SK-N-SH (cell line): ENCODE measurements at regions not wholly inside any gene's neighbourhood (a gene's known extent, or its start where the extent isn't known, plus 50 kb on each side); places are given as distances from the start of the nearest gene placed in this dataset.

Experiments
- CTCF ChIA-PET: fragments of 300-600, 350-600 bp; formaldehyde crosslinking; extraction: SDS; loops from one replicate; lab custom pipeline; 2021; lab: Yijun Ruan, JAX
- POLR2A ChIA-PET: fragments of 350-600 bp; sonication (Branson Sonifier 250); formaldehyde crosslinking; extraction: SDS; loops from one replicate; lab custom pipeline; 2020; ENCODE audit warnings: antibody characterized with exemption, inconsistent platforms; lab: Yijun Ruan, JAX
- DNase-seq: peaks from one replicate; pipeline ENCODE4 v3.0.0; 2012
- H2AFZ ChIP-seq: fragments of 200-600 bp; sonication (generic); 2 replicates; pipeline ENCODE4 v1.8.1; 2016; ENCODE audit warnings: antibody characterized with exemption, mild to moderate bottlenecking, low read depth
- H3F3A ChIP-seq: fragments of 200-600 bp; sonication (generic); replicated peaks from 2 replicates; pipeline ENCODE3; 2016; ENCODE audit warnings: antibody characterized with exemption, mild to moderate bottlenecking; ENCODE audit not compliant: insufficient read depth
- H3K27ac ChIP-seq, 2 experiments: fragments of 200-500 bp in 1 of 2; fragments of 200-600 bp in 1 of 2; sonication (Bioruptor generic) in 1 of 2; sonication (generic), shearing (Covaris generic) in 1 of 2; 2 replicates each; pipeline versions ENCODE4 v1.5.1 to v1.6.1; 2014 to 2016; ENCODE audit warnings: low read depth in 2 of 2, inconsistent platforms in 1 of 2, low read length in 1 of 2, mild to moderate bottlenecking in 1 of 2, mixed read lengths in 1 of 2
- H3K27me3 ChIP-seq: fragments of 200-600 bp; sonication (generic), shearing (Covaris generic); 2 replicates; pipeline ENCODE4 v1.6.1; 2016; ENCODE audit warnings: mixed run types; ENCODE audit not compliant: insufficient read depth
- H3K36me3 ChIP-seq, 2 experiments: fragments of 200-500 bp in 1 of 2; fragments of 200-600 bp in 1 of 2; sonication (Bioruptor generic) in 1 of 2; sonication (generic) in 1 of 2; replicated peaks in 1 of 2; 2 replicates each; pipeline versions ENCODE3 to v1.5.1; 2014 to 2016; ENCODE audit warnings: low read length in 1 of 2, mild to moderate bottlenecking in 1 of 2; ENCODE audit not compliant: insufficient read depth in 2 of 2, control insufficient read depth in 1 of 2
- H3K4me1 ChIP-seq, 2 experiments: fragments of 200-500 bp in 1 of 2; fragments of 200-600 bp in 1 of 2; sonication (Bioruptor generic) in 1 of 2; sonication (generic), shearing (Covaris generic) in 1 of 2; 2 replicates each; pipeline versions ENCODE4 v1.5.1 to v1.6.1; 2014 to 2016; ENCODE audit warnings: low read depth in 1 of 2, low read length in 1 of 2, mixed run types in 1 of 2; ENCODE audit not compliant: insufficient read depth in 2 of 2, control insufficient read depth in 1 of 2
- H3K4me2 ChIP-seq: fragments of 200-600 bp; sonication (generic), shearing (Covaris generic); 2 replicates; pipeline ENCODE4 v1.6.1; 2017; ENCODE audit warnings: mixed run types
- H3K4me3 ChIP-seq, 2 experiments: fragments of 200-500 bp in 1 of 2; fragments of 200-600 bp in 1 of 2; sonication (Bioruptor generic) in 1 of 2; sonication (generic), shearing (Covaris generic) in 1 of 2; 2 replicates each; pipeline versions ENCODE4 v1.5.1 to v1.8.1; 2014 to 2016; ENCODE audit warnings: low read depth in 2 of 2, inconsistent platforms in 1 of 2, low read length in 1 of 2, mild to moderate bottlenecking in 1 of 2, mixed read lengths in 1 of 2, moderate library complexity in 1 of 2
- H3K79me2 ChIP-seq: fragments of 200-600 bp; sonication (generic); 2 replicates; pipeline ENCODE4 v1.8.1; 2017; ENCODE audit warnings: mild to moderate bottlenecking; ENCODE audit not compliant: insufficient read depth
- H3K9ac ChIP-seq: fragments of 200-600 bp; sonication (generic); 2 replicates; pipeline ENCODE4 v1.6.1; 2017; ENCODE audit warnings: mixed run types
- H3K9me2 ChIP-seq: fragments of 200-600 bp; sonication (generic); 2 replicates; pipeline ENCODE4 v1.6.1; 2017; ENCODE audit warnings: mixed run types
- H3K9me3 ChIP-seq: fragments of 200-600 bp; sonication (generic); 2 replicates; pipeline ENCODE4 v1.6.1; 2017; ENCODE audit warnings: mixed run types, mild to moderate bottlenecking, moderate library complexity
- H4K20me1 ChIP-seq: fragments of 200-600 bp; sonication (generic); 2 replicates; pipeline ENCODE4 v1.6.1; 2017; ENCODE audit warnings: mild to moderate bottlenecking, mixed run types; ENCODE audit not compliant: insufficient read depth
- ELF1 ChIP-seq: IDR thresholded peaks from 2 replicates; pipeline ENCODE4 v1.4.0; 2012
- FOXJ3 ChIP-seq: sonication (generic); formaldehyde crosslinking; IDR thresholded peaks from 2 replicates; pipeline ENCODE4 v1.5.1; 2020; ENCODE audit warnings: mild to moderate bottlenecking, missing genetic modification reagents
- FOXM1 ChIP-seq: IDR thresholded peaks from 2 replicates; pipeline ENCODE4 v1.4.0; 2012; ENCODE audit warnings: low read depth, mild to moderate bottlenecking
- GATA2 ChIP-seq: sonication (generic); formaldehyde crosslinking; IDR thresholded peaks from 2 replicates; pipeline ENCODE4 v1.5.0; 2020; ENCODE audit warnings: mild to moderate bottlenecking, missing genetic modification reagents
- IRF3 ChIP-seq: fragments of 150-350 bp; IDR thresholded peaks from 2 replicates; pipeline ENCODE4 v1.6.1; 2016; ENCODE audit warnings: mild to moderate bottlenecking, low read depth, low read length
- JUND ChIP-seq: IDR thresholded peaks from 2 replicates; pipeline ENCODE4 v1.4.0; 2012
- MAX ChIP-seq: IDR thresholded peaks from 2 replicates; pipeline ENCODE4 v1.4.0; 2012; ENCODE audit warnings: low read depth
- MXI1 ChIP-seq: IDR thresholded peaks from 2 replicates; pipeline ENCODE4 v1.6.1; 2012; ENCODE audit warnings: mild to moderate bottlenecking, low read depth, low read length, improper control_type of control experiment
- NFIC ChIP-seq: IDR thresholded peaks from 2 replicates; pipeline ENCODE4 v1.4.0; 2012; ENCODE audit warnings: borderline replicate concordance
- NRF1 ChIP-seq: IDR thresholded peaks from 2 replicates; pipeline ENCODE4 v1.6.1; 2012; ENCODE audit warnings: low read depth, mild to moderate bottlenecking, low read length
- PBX3 ChIP-seq: IDR thresholded peaks from 2 replicates; pipeline ENCODE4; 2012
- RAD21 ChIP-seq: IDR thresholded peaks from 2 replicates; pipeline ENCODE4 v1.6.1; 2012; ENCODE audit warnings: mild to moderate bottlenecking, low read length
- RFX5 ChIP-seq: IDR thresholded peaks from 2 replicates; pipeline ENCODE4 v1.6.1; 2012; ENCODE audit warnings: mild to moderate bottlenecking, improper control_type of control experiment, low read length
- SIN3A ChIP-seq: IDR thresholded peaks from 2 replicates; pipeline ENCODE4 v1.6.1; 2012; ENCODE audit warnings: low read depth, mild to moderate bottlenecking, low read length, moderate library complexity, borderline replicate concordance
- SMC3 ChIP-seq: IDR thresholded peaks from 2 replicates; pipeline ENCODE4 v1.6.1; 2012; ENCODE audit warnings: low read depth, low read length, improper control_type of control experiment
- TEAD4 ChIP-seq: IDR thresholded peaks from 2 replicates; pipeline ENCODE4 v1.4.0; 2012; ENCODE audit warnings: mild to moderate bottlenecking, borderline replicate concordance; ENCODE audit not compliant: insufficient read depth
- YY1 ChIP-seq: IDR thresholded peaks from 2 replicates; pipeline ENCODE4 v1.4.0; 2012; ENCODE audit warnings: low read depth, mild to moderate bottlenecking
- ZBTB33 ChIP-seq: IDR thresholded peaks from 2 replicates; pipeline ENCODE4 v1.4.0; 2012; ENCODE audit warnings: low read depth, borderline replicate concordance
- WGBS: methylation state at CpG from one replicate; pipeline ENCODE4 v1.1.6; 2017; ENCODE audit warnings: low lambda C conversion rate; 5-methylcytosine and 5-hydroxymethylcytosine counted together
- TF ChIP-seq, protein P1 (sequence below): fragments of 200-600 bp; sonication (generic); IDR thresholded peaks from 2 replicates; pipeline ENCODE4 v1.6.1; 2017; ENCODE audit warnings: antibody characterized with exemption, mild to moderate bottlenecking, moderate library complexity

DNA sequence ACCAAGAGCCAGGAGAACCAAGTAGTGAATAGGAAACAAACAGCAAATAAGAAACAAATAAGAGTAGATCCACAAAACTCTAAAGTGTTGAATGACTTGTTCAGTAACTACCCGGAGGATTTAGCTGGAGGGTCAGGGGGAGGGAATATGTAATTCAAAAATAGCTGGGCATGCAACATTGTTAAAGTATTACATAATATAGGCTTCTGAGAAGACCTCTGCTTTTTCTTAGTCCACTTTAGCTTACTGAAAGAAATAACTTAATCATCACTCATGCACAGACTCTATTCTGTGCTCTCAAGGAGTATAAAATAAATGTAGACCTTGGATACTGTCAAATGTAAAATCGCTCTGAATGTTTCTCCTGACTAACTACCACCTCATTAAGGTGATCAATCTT is 183.2 kb upstream of the POU5F2 start:
- Histone ChIP-seq H4K20me1 (no peaks in the 10 kb centered on the region), H3K36me3 (no peaks in the 10 kb centered on the region), H3K4me3 (no peak overlapping the region), H3K27ac (no peak overlapping the region), H3K4me1 (peaks cover 0 to 7% of the 10 kb centered on the region in 2 experiments; a peak in 2 of 4 replicates), H3K9ac (no peak overlapping the region), H3K9me2 (no peaks in the 10 kb centered on the region), H3K9me3 (no peaks in the 10 kb centered on the region), H3K4me2 (no peak overlapping the region), H3F3A (no peaks in the 10 kb centered on the region), H2AFZ (no peak overlapping the region), H3K79me2 (no peaks in the 10 kb centered on the region), H3K27me3 (no peaks in the 10 kb centered on the region)
- CTCF ChIA-PET, result no interaction called here
- no peak for DNase-seq
- POLR2A ChIA-PET, result no interaction called here
- 97% methylated on average over 2 of the region's 2 CpGs for WGBS
- TF ChIP-seq PBX3 (no peak), SMC3 (no peak), MAX (no peak), IRF3 (no peak), JUND (no peak), SIN3A (no peak), TEAD4 (no peak), FOXJ3 (CRISPR knock-in tag) (no peak), RFX5 (no peak), GATA2 (CRISPR knock-in tag) (no peak), NFIC (no peak), YY1 (no peak), MXI1 (no peak), NRF1 (no peak)
- TF ChIP-seq, protein P1, sequence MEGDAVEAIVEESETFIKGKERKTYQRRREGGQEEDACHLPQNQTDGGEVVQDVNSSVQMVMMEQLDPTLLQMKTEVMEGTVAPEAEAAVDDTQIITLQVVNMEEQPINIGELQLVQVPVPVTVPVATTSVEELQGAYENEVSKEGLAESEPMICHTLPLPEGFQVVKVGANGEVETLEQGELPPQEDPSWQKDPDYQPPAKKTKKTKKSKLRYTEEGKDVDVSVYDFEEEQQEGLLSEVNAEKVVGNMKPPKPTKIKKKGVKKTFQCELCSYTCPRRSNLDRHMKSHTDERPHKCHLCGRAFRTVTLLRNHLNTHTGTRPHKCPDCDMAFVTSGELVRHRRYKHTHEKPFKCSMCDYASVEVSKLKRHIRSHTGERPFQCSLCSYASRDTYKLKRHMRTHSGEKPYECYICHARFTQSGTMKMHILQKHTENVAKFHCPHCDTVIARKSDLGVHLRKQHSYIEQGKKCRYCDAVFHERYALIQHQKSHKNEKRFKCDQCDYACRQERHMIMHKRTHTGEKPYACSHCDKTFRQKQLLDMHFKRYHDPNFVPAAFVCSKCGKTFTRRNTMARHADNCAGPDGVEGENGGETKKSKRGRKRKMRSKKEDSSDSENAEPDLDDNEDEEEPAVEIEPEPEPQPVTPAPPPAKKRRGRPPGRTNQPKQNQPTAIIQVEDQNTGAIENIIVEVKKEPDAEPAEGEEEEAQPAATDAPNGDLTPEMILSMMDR, result no peak

- Histone ChIP-seq H3K36me3 (no peaks in the 10 kb centered on the region), H3K9me3 (no peaks in the 10 kb centered on the region), H3F3A (no peaks in the 10 kb centered on the region), H3K9me2 (no peaks in the 10 kb centered on the region), H3K4me1 (peaks cover 0 to 2% of the 10 kb centered on the region in 2 experiments; a peak in 2 of 4 replicates), H4K20me1 (no peaks in the 10 kb centered on the region), H2AFZ (no peak overlapping the region), H3K4me2 (no peak overlapping the region), H3K27ac (no peak overlapping the region), H3K27me3 (no peaks in the 10 kb centered on the region), H3K9ac (no peak overlapping the region), H3K79me2 (no peaks in the 10 kb centered on the region), H3K4me3 (no peak overlapping the region)
- 90% methylated on average over 5 of the region's 5 CpGs for WGBS
- CTCF ChIA-PET, result no interaction called here
- POLR2A ChIA-PET, result no interaction called here
- DNase-seq, result no peak
- TF ChIP-seq GATA2 (CRISPR knock-in tag) (no peak), FOXJ3 (CRISPR knock-in tag) (no peak), FOXM1 (no peak), IRF3 (no peak), SIN3A (no peak), ELF1 (no peak), NRF1 (no peak), RFX5 (no peak), SMC3 (no peak), RAD21 (no peak), NFIC (no peak), ZBTB33 (no peak), JUND (no peak), MXI1 (no peak), TEAD4 (no peak)
These were observed 181.2 kb upstream of the POU5F2 start for GRCh38 chr5:93922551-93922950.
